ENCODE measurements at regions not wholly inside any gene's neighbourhood (a gene's known extent, or its start where the extent isn't known, plus 50 kb on each side); places are given as distances from the start of the nearest gene placed in this dataset.
A peak's percentile ranks its signal among the peaks of the same experiment; 100 is the strongest.

DNA sequence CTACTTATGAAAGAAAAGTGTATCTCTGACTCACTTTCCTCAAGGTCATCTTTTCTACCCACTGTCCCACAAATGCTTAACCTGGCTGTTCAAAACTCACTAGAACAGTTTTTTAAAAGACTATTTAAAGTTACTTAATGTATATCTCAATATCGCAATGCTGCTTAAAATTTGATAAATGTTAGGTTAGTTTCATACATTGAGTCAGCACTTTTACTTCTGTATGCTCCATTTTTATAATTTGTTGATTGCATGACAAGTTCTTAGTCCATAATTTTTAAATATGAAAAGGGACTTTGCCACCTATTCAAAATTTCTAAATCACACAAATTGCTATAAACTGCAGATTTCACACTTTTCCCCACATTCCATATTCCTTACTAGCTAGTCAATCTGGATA is 231.7 kb upstream of the SLC39A10 start:
- Histone ChIP-seq H3K27me3 (replicated peaks; ENCODE audit: insufficient read depth, low read depth, low read length, poor library complexity) (no peaks in the 10 kb centered on the region), H3K4me3 (ENCODE audit: low read depth, low read length, poor library complexity, severe bottlenecking) (no peak overlapping the region), H3K27ac (ENCODE audit: low read depth, low read length, poor library complexity, severe bottlenecking) (no peak overlapping the region), H3K4me1 (ENCODE audit: insufficient read depth, low read length, poor library complexity, severe bottlenecking) (peaks cover 8% of the 10 kb centered on the region), H3K36me3 (ENCODE audit: insufficient read depth, low read length, poor library complexity, severe bottlenecking) (no peaks in the 10 kb centered on the region), H3K9me3 (ENCODE audit: low read depth, low read length, poor library complexity, severe bottlenecking) (no peaks in the 10 kb centered on the region)
- no TSS peak for BruUV-seq (replicated peaks)
- CTCF ChIA-PET, result no interaction called here
- POLR2A ChIA-PET (ENCODE audit: low non-redundant PET), result no interaction called here
- intact Hi-C loops (cut with micrococcal nuclease; ENCODE audit: unreplicated experiment), result no loop called here
- no peak for DNase-seq (ENCODE audit: low spot score)
- TF ChIP-seq, protein P1, sequence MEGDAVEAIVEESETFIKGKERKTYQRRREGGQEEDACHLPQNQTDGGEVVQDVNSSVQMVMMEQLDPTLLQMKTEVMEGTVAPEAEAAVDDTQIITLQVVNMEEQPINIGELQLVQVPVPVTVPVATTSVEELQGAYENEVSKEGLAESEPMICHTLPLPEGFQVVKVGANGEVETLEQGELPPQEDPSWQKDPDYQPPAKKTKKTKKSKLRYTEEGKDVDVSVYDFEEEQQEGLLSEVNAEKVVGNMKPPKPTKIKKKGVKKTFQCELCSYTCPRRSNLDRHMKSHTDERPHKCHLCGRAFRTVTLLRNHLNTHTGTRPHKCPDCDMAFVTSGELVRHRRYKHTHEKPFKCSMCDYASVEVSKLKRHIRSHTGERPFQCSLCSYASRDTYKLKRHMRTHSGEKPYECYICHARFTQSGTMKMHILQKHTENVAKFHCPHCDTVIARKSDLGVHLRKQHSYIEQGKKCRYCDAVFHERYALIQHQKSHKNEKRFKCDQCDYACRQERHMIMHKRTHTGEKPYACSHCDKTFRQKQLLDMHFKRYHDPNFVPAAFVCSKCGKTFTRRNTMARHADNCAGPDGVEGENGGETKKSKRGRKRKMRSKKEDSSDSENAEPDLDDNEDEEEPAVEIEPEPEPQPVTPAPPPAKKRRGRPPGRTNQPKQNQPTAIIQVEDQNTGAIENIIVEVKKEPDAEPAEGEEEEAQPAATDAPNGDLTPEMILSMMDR (conservative IDR thresholded peaks at IDR 0.05; ENCODE audit: low read depth, low read length), result no peak
- TF ChIP-seq EZH2 (IDR thresholded peaks at IDR 0.05; ENCODE audit: borderline replicate concordance, low read depth, low read length, poor library complexity, severe bottlenecking), result no peak

DNA sequence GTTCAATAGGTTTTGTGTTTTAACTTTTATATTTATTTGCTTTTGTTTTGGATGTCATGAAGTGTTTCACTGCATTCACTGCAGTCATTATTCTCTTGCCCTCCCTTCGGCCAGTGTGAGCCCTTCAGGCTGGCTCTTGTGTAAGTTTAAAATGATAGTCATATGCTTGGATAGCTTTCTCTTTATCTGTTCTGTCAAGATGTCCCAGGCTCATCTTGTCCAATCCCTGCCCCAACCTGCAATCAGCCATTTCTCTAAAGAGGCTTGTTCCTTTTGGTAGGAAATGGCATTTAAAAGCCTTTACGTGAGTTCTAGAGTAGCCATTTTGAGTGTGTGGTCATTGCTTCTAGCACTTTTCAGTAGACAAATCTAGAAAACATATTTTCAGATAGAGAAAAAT is 238.0 kb upstream of the SLC39A10 start:
- no peak for DNase-seq (ENCODE audit: low spot score)
- H3K36me3 ChIP-seq (ENCODE audit: insufficient read depth, low read length, poor library complexity, severe bottlenecking), result no peaks in the 10 kb centered on the region
- TF ChIP-seq, protein P1 (conservative IDR thresholded peaks at IDR 0.05; ENCODE audit: low read depth, low read length), result no peak
- TF ChIP-seq EZH2 (IDR thresholded peaks at IDR 0.05; ENCODE audit: borderline replicate concordance, low read depth, low read length, poor library complexity, severe bottlenecking), result no peak
- H3K27ac ChIP-seq (ENCODE audit: low read depth, low read length, poor library complexity, severe bottlenecking), result no peak overlapping the region
- no peaks in the 10 kb centered on the region for H3K27me3 ChIP-seq (replicated peaks; ENCODE audit: insufficient read depth, low read depth, low read length, poor library complexity)
- H3K4me1 ChIP-seq (ENCODE audit: insufficient read depth, low read length, poor library complexity, severe bottlenecking), result peaks cover under 1% of the 10 kb centered on the region
- no peak overlapping the region for H3K4me3 ChIP-seq (ENCODE audit: low read depth, low read length, poor library complexity, severe bottlenecking)
- CTCF ChIA-PET, result no interaction called here
- intact Hi-C loops (cut with micrococcal nuclease; ENCODE audit: unreplicated experiment), result no loop called here
- no TSS peak for BruUV-seq (replicated peaks)
- POLR2A ChIA-PET (ENCODE audit: low non-redundant PET), result no interaction called here
- no peaks in the 10 kb centered on the region for H3K9me3 ChIP-seq (ENCODE audit: low read depth, low read length, poor library complexity, severe bottlenecking)

DNA sequence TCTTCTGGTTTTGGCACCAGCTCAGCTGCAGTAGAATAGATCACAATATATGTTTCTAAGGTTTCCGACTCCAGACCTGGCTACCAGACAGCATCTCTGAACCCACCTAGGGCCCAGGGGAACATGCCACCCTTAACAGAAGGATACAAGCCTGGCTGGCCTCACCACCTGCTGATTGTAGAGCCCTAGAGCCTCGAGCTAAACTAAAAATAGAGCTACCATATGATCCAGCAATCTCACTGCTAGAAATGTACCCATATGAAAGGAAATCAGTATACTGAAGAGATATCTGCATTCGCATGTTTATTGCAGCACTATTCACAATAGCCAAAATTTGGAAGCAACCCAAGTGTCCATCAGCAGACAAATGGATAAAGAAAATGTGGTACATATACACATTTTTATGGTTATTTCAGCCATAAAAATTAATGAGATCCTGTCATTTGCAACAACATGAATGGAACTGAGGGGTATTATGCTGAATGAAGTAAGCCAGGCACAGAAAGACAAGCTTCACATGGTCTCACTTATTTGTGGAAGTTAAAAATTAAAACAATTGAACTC is 242.4 kb upstream of the SLC39A10 start:
- H3K27me3 ChIP-seq (replicated peaks; ENCODE audit: insufficient read depth, low read depth, low read length, poor library complexity), result no peaks in the 10 kb centered on the region
- H3K36me3 ChIP-seq (ENCODE audit: insufficient read depth, low read length, poor library complexity, severe bottlenecking), result no peaks in the 10 kb centered on the region
- BruUV-seq (replicated peaks), result no TSS peak
- POLR2A ChIA-PET (ENCODE audit: low non-redundant PET), result no interaction called here
- intact Hi-C loops (cut with micrococcal nuclease; ENCODE audit: unreplicated experiment), result no loop called here
- no peaks in the 10 kb centered on the region for H3K4me1 ChIP-seq (ENCODE audit: insufficient read depth, low read length, poor library complexity, severe bottlenecking)
- no peak for TF ChIP-seq EZH2 (IDR thresholded peaks at IDR 0.05; ENCODE audit: borderline replicate concordance, low read depth, low read length, poor library complexity, severe bottlenecking)
- TF ChIP-seq, protein P1 (conservative IDR thresholded peaks at IDR 0.05; ENCODE audit: low read depth, low read length), result no peak
- H3K9me3 ChIP-seq (ENCODE audit: low read depth, low read length, poor library complexity, severe bottlenecking), result no peaks in the 10 kb centered on the region
- H3K4me3 ChIP-seq (ENCODE audit: low read depth, low read length, poor library complexity, severe bottlenecking), result no peak overlapping the region
- no peak overlapping the region for H3K27ac ChIP-seq (ENCODE audit: low read depth, low read length, poor library complexity, severe bottlenecking)
- DNase-seq (ENCODE audit: low spot score), result peak; percentile 42
- CTCF ChIA-PET, result no interaction called here
